GM21619 (cell line): ENCODE measurements at regions not wholly inside any gene's neighbourhood (a gene's known extent, or its start where the extent isn't known, plus 50 kb on each side); places are given as distances from the start of the nearest gene placed in this dataset.
"Not testable (repeated sequence)": the region's sequence is repeated elsewhere in the genome, so short reads cannot be mapped to it uniquely, and the experiment has no call there.

ENCODE experiments used
- ATAC-seq: cut with Tn5 transposase; IDR thresholded peaks from one replicate; pipeline ENCODE4 v1.9.1; 2021; ENCODE audit not compliant: unreplicated experiment

GRCh38 chr11:112534208-112534607, 273.5 kb upstream of the PLET1 start:
- no peak for ATAC-seq

- ATAC-seq: no peak
These were observed 276.4 kb upstream of the PLET1 start for GRCh38 chr11:112537026-112537425.

- ATAC-seq: no peak
These were observed 277.2 kb upstream of the PLET1 start for GRCh38 chr11:112537846-112538330.

GRCh38 chr11:112538534-112539280, 278.0 kb upstream of the PLET1 start:
- ATAC-seq: no peak

- ATAC-seq: not testable (repeated sequence)
These were observed 278.6 kb upstream of the PLET1 start for GRCh38 chr11:112539281-112539555.

- no peak for ATAC-seq
These were observed 279.1 kb upstream of the PLET1 start for GRCh38 chr11:112539741-112540140.

GRCh38 chr11:112540261-112540660, 279.6 kb upstream of the PLET1 start:
- ATAC-seq: no peak

- ATAC-seq: no peak
These were observed 280.7 kb upstream of the PLET1 start for GRCh38 chr11:112541140-112542046.

GRCh38 chr11:112542479-112542878, 281.8 kb upstream of the PLET1 start:
- no peak for ATAC-seq

- ATAC-seq: no peak
These were observed 282.7 kb upstream of the PLET1 start for GRCh38 chr11:112543390-112543789.

- no peak for ATAC-seq
These were observed 288.0 kb upstream of the PLET1 start for GRCh38 chr11:112548641-112549040.

- ATAC-seq: no peak
These were observed 292.6 kb upstream of the PLET1 start for GRCh38 chr11:112553205-112553731.

GRCh38 chr11:112554586-112554985, 293.9 kb upstream of the PLET1 start:
- ATAC-seq: no peak

GRCh38 chr11:112555491-112556364, 295.1 kb upstream of the PLET1 start:
- no peak for ATAC-seq

- ATAC-seq: no peak
These were observed 298.0 kb upstream of the PLET1 start for GRCh38 chr11:112558691-112559090.

- ATAC-seq: no peak
These were observed 303.1 kb upstream of the PLET1 start for GRCh38 chr11:112563808-112564207.

GRCh38 chr11:112564228-112564955, 303.7 kb upstream of the PLET1 start:
- ATAC-seq: no peak

GRCh38 chr11:112565551-112565950, 304.9 kb upstream of the PLET1 start:
- no peak for ATAC-seq

- no peak for ATAC-seq
These were observed 305.5 kb upstream of the PLET1 start for GRCh38 chr11:112566124-112566523.

GRCh38 chr11:112570333-112570732, 309.7 kb upstream of the PLET1 start:
- ATAC-seq: no peak
